Breast epithelium (tissue), 3 donors: ENCODE measurements at regions not wholly inside any gene's neighbourhood (a gene's known extent, or its start where the extent isn't known, plus 50 kb on each side); places are given as distances from the start of the nearest gene placed in this dataset.

Experiments used
- CTCF ChIP-seq, 3 donors: fragments of 450-650 bp; IDR thresholded peaks; one replicate each; pipeline ENCODE4 v1.5.1; 2016 to 2017; ENCODE audit warnings: antibody characterized with exemption in 3 of 3, mild to moderate bottlenecking in 3 of 3, moderate library complexity in 3 of 3
- POLR2A ChIP-seq: fragments of 450-650 bp; IDR thresholded peaks from one replicate; pipeline ENCODE4 v1.6.1; 2016; ENCODE audit warnings: antibody characterized with exemption, mild to moderate bottlenecking, moderate library complexity

DNA sequence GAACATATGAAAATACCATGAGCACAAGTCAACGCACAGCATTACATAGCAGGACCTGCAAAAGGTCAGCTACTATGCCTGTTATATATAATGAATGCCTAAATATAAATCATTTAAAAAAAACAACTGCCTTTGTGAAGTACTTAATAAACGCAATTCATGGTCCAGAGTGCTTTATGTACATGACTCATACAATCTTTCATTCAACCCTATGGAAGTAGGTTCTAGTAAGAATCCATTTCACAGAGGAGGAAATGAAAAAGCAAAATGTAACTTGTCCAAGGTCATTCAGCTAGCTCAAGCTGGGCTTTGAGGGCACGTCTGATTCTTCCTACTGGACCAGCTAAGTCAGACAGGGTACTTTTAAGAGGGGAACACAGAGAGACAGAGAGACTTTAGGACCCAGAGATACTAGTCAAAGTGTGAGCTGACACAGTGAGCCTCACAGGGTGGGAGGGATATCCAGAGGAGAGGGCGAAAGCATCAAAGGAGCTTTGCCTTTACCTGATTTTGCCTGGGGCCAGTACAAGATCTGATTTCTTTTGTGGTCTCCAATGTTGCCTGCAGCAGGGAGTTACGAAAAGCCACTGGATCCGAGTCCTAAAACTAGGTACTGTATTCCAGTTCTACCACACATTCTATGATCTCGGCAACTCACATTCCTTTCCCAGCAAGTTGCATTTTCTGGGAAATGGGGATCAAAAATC lies 83.4 kb upstream of the ZFHX3 start:
- TF ChIP-seq CTCF (IDR thresholded peaks at IDR 0.05) (no peak), POLR2A (no peak)
